Liver (tissue), 3 donors: ENCODE measurements at regions not wholly inside any gene's neighbourhood (a gene's known extent, or its start where the extent isn't known, plus 50 kb on each side); places are given as distances from the start of the nearest gene placed in this dataset.

Source experiments
- EGR1 ChIP-seq, 2 donors: IDR thresholded peaks; 2 replicates each; pipeline ENCODE4 v1.6.1; 2016 to 2018; ENCODE audit warnings: antibody characterized with exemption in 2 of 2, low read depth in 2 of 2
- FOXA1 ChIP-seq: IDR thresholded peaks from 2 replicates; pipeline ENCODE4 v1.6.1; 2016; ENCODE audit warnings: antibody characterized with exemption
- GABPA ChIP-seq, 2 donors: IDR thresholded peaks in 1 of 2; conservative IDR thresholded peaks in 1 of 2; 2 replicates each; pipeline ENCODE4 v1.6.1; 2016; ENCODE audit warnings: antibody characterized with exemption in 2 of 2, mild to moderate bottlenecking in 1 of 2, moderate library complexity in 1 of 2
- HNF4A ChIP-seq, 2 donors: conservative IDR thresholded peaks; 2 replicates each; pipeline ENCODE4 v1.6.1; 2016; ENCODE audit warnings: antibody characterized with exemption in 2 of 2, mild to moderate bottlenecking in 2 of 2
- JUND ChIP-seq, 2 donors: IDR thresholded peaks; 2 replicates each; pipeline ENCODE4 v1.6.1; 2016; ENCODE audit warnings: antibody characterized with exemption in 2 of 2
- RXRA ChIP-seq, 2 donors: IDR thresholded peaks; 2 replicates each; pipeline ENCODE4 v1.6.1; 2017 to 2018; ENCODE audit warnings: antibody characterized with exemption in 2 of 2, mild to moderate bottlenecking in 1 of 2
- SP1 ChIP-seq: IDR thresholded peaks from 2 replicates; pipeline ENCODE4 v1.6.1; 2018; ENCODE audit warnings: antibody characterized with exemption, mild to moderate bottlenecking
- TAF1 ChIP-seq: conservative IDR thresholded peaks from 2 replicates; pipeline ENCODE4 v1.6.1; 2016; ENCODE audit warnings: antibody characterized with exemption, mild to moderate bottlenecking
- TF ChIP-seq, protein P1 (sequence below): fragments of 150-350 bp; IDR thresholded peaks from 2 replicates; pipeline ENCODE4 v1.5.1; 2017; ENCODE audit warnings: improper control_type of control experiment, low read depth, low read length; ENCODE audit not compliant: missing input control
- TF ChIP-seq, protein P2 (sequence below): IDR thresholded peaks from 2 replicates; pipeline ENCODE4 v1.6.1; 2016; ENCODE audit warnings: antibody characterized with exemption, mild to moderate bottlenecking
- TF ChIP-seq, protein P3 (sequence below): IDR thresholded peaks from 2 replicates; pipeline ENCODE4 v1.6.1; 2016; ENCODE audit warnings: antibody characterized with exemption
- donor health status: healthy.
- donor health status: healthy.

DNA sequence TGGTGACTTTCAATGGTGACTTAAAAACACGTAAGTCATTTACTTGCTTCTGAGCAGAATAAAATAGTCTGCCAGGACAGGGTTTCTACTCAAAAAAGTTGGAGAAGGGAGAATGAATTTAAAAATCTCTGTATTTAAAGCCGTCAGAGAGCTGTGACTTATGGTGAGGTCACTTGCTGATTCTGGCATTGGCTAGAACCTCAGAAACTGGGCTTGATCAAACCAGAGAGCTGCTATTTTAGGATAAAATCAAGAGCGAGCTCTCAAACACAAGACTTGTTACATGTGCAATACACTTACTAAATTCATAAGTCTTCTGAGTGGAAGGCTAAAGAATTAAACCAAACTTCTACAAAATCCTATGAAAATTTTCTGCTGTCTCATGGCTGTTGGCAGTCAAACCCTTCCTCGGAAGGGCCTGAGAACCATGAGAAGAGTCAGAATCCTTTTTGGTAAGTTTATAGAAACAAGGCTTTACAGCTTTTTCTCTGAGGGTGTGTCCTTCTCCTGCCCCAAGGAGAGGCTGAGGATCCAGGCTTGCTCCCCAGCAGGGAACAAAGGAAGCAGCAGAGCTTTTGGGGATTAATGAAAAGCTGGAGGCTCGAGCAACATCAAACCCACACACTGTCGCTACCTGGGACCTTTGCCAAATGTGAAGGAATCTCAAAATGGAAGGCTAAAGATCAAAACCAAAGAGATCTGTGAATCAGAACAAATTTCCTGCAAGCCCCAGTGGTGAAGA is 816.4 kb downstream of the SOCS6 start:
- TF ChIP-seq, protein P1, sequence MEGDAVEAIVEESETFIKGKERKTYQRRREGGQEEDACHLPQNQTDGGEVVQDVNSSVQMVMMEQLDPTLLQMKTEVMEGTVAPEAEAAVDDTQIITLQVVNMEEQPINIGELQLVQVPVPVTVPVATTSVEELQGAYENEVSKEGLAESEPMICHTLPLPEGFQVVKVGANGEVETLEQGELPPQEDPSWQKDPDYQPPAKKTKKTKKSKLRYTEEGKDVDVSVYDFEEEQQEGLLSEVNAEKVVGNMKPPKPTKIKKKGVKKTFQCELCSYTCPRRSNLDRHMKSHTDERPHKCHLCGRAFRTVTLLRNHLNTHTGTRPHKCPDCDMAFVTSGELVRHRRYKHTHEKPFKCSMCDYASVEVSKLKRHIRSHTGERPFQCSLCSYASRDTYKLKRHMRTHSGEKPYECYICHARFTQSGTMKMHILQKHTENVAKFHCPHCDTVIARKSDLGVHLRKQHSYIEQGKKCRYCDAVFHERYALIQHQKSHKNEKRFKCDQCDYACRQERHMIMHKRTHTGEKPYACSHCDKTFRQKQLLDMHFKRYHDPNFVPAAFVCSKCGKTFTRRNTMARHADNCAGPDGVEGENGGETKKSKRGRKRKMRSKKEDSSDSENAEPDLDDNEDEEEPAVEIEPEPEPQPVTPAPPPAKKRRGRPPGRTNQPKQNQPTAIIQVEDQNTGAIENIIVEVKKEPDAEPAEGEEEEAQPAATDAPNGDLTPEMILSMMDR: no peak
- TF ChIP-seq JUND (IDR thresholded peaks at IDR 0.05) (no peak), HNF4A (conservative IDR thresholded peaks at IDR 0.05) (no peak), TAF1 (no peak), GABPA (IDR thresholded peaks at IDR 0.05 in 1 of 2, conservative IDR thresholded peaks at IDR 0.05 in 1 of 2) (no peak), SP1 (no peak), FOXA1 (no peak), RXRA (IDR thresholded peaks at IDR 0.05) (no peak), EGR1 (IDR thresholded peaks at IDR 0.05; ENCODE audit: low read depth in 2 of 2) (no peak)
- TF ChIP-seq, protein P2, sequence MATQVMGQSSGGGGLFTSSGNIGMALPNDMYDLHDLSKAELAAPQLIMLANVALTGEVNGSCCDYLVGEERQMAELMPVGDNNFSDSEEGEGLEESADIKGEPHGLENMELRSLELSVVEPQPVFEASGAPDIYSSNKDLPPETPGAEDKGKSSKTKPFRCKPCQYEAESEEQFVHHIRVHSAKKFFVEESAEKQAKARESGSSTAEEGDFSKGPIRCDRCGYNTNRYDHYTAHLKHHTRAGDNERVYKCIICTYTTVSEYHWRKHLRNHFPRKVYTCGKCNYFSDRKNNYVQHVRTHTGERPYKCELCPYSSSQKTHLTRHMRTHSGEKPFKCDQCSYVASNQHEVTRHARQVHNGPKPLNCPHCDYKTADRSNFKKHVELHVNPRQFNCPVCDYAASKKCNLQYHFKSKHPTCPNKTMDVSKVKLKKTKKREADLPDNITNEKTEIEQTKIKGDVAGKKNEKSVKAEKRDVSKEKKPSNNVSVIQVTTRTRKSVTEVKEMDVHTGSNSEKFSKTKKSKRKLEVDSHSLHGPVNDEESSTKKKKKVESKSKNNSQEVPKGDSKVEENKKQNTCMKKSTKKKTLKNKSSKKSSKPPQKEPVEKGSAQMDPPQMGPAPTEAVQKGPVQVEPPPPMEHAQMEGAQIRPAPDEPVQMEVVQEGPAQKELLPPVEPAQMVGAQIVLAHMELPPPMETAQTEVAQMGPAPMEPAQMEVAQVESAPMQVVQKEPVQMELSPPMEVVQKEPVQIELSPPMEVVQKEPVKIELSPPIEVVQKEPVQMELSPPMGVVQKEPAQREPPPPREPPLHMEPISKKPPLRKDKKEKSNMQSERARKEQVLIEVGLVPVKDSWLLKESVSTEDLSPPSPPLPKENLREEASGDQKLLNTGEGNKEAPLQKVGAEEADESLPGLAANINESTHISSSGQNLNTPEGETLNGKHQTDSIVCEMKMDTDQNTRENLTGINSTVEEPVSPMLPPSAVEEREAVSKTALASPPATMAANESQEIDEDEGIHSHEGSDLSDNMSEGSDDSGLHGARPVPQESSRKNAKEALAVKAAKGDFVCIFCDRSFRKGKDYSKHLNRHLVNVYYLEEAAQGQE: no peak
- TF ChIP-seq, protein P3, sequence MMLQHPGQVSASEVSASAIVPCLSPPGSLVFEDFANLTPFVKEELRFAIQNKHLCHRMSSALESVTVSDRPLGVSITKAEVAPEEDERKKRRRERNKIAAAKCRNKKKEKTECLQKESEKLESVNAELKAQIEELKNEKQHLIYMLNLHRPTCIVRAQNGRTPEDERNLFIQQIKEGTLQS: no peak
